GM12878 (cell line): ENCODE measurements at regions not wholly inside any gene's neighbourhood (a gene's known extent, or its start where the extent isn't known, plus 50 kb on each side); places are given as distances from the start of the nearest gene placed in this dataset.
A peak's percentile ranks its signal among the peaks of the same experiment; 100 is the strongest.

Source experiments
- ATAC-seq: fragments of 200-7000 bp; cut with Tn5 transposase; 3 replicates; pipeline ENCODE4 v1.9.1; 2020; ENCODE audit warnings: mild to moderate bottlenecking, moderate library complexity
- BruUV-seq: library from RNA; stranded (reverse); fragments of 400-500 nt; replicated peaks from 2 replicates; lab custom pipeline; 2021; lab: Mats Ljungman, UMichigan
- CTCF ChIA-PET: fragments of 300-600 bp; sonication (Branson Sonifier 250); formaldehyde crosslinking; extraction: SDS; loops from one replicate; lab custom pipeline; 2021; ENCODE audit warnings: inconsistent platforms; lab: Yijun Ruan, JAX
- POLR2A ChIA-PET: fragments of 350-600 bp; formaldehyde crosslinking; extraction: SDS; loops from one replicate; lab custom pipeline; 2021; ENCODE audit warnings: inconsistent platforms; lab: Charles Lee
- RAD21 ChIA-PET: fragments of 300-600 bp; sonication (Branson Sonifier 250); formaldehyde crosslinking; loops from one replicate; lab custom pipeline; 2023; ENCODE audit warnings: antibody characterized with exemption; ENCODE audit not compliant: unreplicated experiment; lab: Charles Lee
- SMC1A ChIA-PET: fragments of 300-600 bp; sonication (Branson Sonifier 250); formaldehyde crosslinking; loops from one replicate; lab custom pipeline; 2023; ENCODE audit not compliant: unreplicated experiment, uncharacterized antibody; lab: Charles Lee
- DNase-seq: peaks from one replicate; pipeline ENCODE4 v3.0.0-alpha.2; 2011; ENCODE audit warnings: low read depth, low spot score
- FAIRE-seq: peaks from 3 replicates; lab custom pipeline; 2011; peaks lifted over from hg19 to GRCh38; lab: Jason Lieb, UNC
- H2AFZ ChIP-seq: 2 replicates; pipeline ENCODE4 v1.6.0; 2011; ENCODE audit warnings: low read depth, low read length, control low read depth; ENCODE audit not compliant: control insufficient read depth
- H3K27ac ChIP-seq: 2 replicates; pipeline ENCODE4 v1.5.1; 2011; ENCODE audit warnings: control low read depth; ENCODE audit not compliant: control insufficient read depth, insufficient read depth
- H3K27me3 ChIP-seq, 2 experiments: replicated peaks in 1 of 2; 2 replicates each; pipeline versions ENCODE4 v1.6.0 to v1.6.1; 2011; ENCODE audit warnings: low read length in 1 of 2; ENCODE audit not compliant: control insufficient read depth in 2 of 2, insufficient read depth in 2 of 2
- H3K36me3 ChIP-seq, 2 experiments: 2 replicates each; pipeline ENCODE4 v1.5.1; 2011; ENCODE audit warnings: low read length in 1 of 2; ENCODE audit not compliant: control insufficient read depth in 2 of 2, insufficient read depth in 2 of 2
- H3K4me1 ChIP-seq: 2 replicates; pipeline ENCODE4 v1.6.1; 2011; ENCODE audit warnings: mild to moderate bottlenecking, low read length, moderate library complexity, mixed read lengths; ENCODE audit not compliant: control insufficient read depth, insufficient read depth
- H3K4me2 ChIP-seq: 2 replicates; pipeline ENCODE4 v1.6.0; 2011; ENCODE audit warnings: control low read depth; ENCODE audit not compliant: control insufficient read depth, insufficient read depth
- H3K4me3 ChIP-seq: fragments of 200-600 bp; sonication (generic); 2 replicates; pipeline ENCODE4 v1.5.1; 2016
- H3K79me2 ChIP-seq: 2 replicates; pipeline ENCODE4 v1.6.0; 2011; ENCODE audit warnings: low read length; ENCODE audit not compliant: control insufficient read depth, insufficient read depth
- H3K9ac ChIP-seq: 2 replicates; pipeline ENCODE4 v1.8.0; 2011; ENCODE audit warnings: low read length, control low read depth, mixed read lengths; ENCODE audit not compliant: control insufficient read depth, insufficient read depth
- H3K9me3 ChIP-seq: replicated peaks from 3 replicates; pipeline ENCODE4 v1.5.1; 2011; ENCODE audit warnings: mild to moderate bottlenecking, low read length; ENCODE audit not compliant: control insufficient read depth, insufficient read depth
- H4K20me1 ChIP-seq: 2 replicates; pipeline ENCODE4 v1.6.0; 2011; ENCODE audit not compliant: control insufficient read depth, insufficient read depth
- BCL3 ChIP-seq: IDR thresholded peaks from 2 replicates; pipeline ENCODE4 v1.6.1; 2011; ENCODE audit warnings: borderline replicate concordance, low read depth, mild to moderate bottlenecking, moderate library complexity, low read length; ENCODE audit not compliant: insufficient read depth, poor library complexity, severe bottlenecking
- WGBS: methylation state at CpG from one replicate; pipeline ENCODE4 v1.1.6; 2016; ENCODE audit warnings: low lambda C conversion rate; ENCODE audit not compliant: insufficient replicate concordance, insufficient coverage; ENCODE audit errors: missing lambda C conversion rate; 5-methylcytosine and 5-hydroxymethylcytosine counted together
- in situ Hi-C: fragments of 300-500 bp; cut with MboI; formaldehyde crosslinking; loops from 9 replicates; pipeline ENCODE4 v1.14.3; 2018; ENCODE audit warnings: mixed read lengths
- intact Hi-C: fragments of 100-400 bp; cut with micrococcal nuclease; formaldehyde crosslinking; loops from one replicate; pipeline ENCODE4 v1.14.2; 2022; ENCODE audit not compliant: unreplicated experiment
- TF ChIP-seq, protein P1 (sequence below): IDR thresholded peaks from 2 replicates; pipeline ENCODE4 v1.6.1; 2012; ENCODE audit warnings: improper control_type of control experiment, low read depth, low read length; ENCODE audit not compliant: insufficient replicate concordance

GRCh38 chr10:108327706-108328105 is 1163.2 kb upstream of the SORCS1 start:
- Histone ChIP-seq H3K9me3 (no peaks in the 10 kb centered on the region), H3K27me3 (no peaks in the 10 kb centered on the region), H3K36me3 (no peaks in the 10 kb centered on the region), H3K9ac (no peak overlapping the region), H4K20me1 (no peaks in the 10 kb centered on the region), H3K4me3 (no peak overlapping the region), H3K27ac (no peak overlapping the region), H2AFZ (no peak overlapping the region), H3K79me2 (no peaks in the 10 kb centered on the region), H3K4me2 (no peak overlapping the region), H3K4me1 (no peaks in the 10 kb centered on the region)
- 0% methylated on average over 3 of the region's 3 CpGs for WGBS
- ChIA-PET SMC1A (no interaction called here), RAD21 (no interaction called here), POLR2A (no interaction called here), CTCF (interaction anchor here (0.6 kb wide), 1 partner anchor 623 kb away, joined by 3 read pairs; no protein-coding TSS in a partner anchor)
- no peak for DNase-seq
- intact Hi-C loops (no loop called here), in situ Hi-C loops (no loop called here)
- BruUV-seq = no TSS peak
- ATAC-seq = no peak
- FAIRE-seq = no peak
- TF ChIP-seq, protein P1, sequence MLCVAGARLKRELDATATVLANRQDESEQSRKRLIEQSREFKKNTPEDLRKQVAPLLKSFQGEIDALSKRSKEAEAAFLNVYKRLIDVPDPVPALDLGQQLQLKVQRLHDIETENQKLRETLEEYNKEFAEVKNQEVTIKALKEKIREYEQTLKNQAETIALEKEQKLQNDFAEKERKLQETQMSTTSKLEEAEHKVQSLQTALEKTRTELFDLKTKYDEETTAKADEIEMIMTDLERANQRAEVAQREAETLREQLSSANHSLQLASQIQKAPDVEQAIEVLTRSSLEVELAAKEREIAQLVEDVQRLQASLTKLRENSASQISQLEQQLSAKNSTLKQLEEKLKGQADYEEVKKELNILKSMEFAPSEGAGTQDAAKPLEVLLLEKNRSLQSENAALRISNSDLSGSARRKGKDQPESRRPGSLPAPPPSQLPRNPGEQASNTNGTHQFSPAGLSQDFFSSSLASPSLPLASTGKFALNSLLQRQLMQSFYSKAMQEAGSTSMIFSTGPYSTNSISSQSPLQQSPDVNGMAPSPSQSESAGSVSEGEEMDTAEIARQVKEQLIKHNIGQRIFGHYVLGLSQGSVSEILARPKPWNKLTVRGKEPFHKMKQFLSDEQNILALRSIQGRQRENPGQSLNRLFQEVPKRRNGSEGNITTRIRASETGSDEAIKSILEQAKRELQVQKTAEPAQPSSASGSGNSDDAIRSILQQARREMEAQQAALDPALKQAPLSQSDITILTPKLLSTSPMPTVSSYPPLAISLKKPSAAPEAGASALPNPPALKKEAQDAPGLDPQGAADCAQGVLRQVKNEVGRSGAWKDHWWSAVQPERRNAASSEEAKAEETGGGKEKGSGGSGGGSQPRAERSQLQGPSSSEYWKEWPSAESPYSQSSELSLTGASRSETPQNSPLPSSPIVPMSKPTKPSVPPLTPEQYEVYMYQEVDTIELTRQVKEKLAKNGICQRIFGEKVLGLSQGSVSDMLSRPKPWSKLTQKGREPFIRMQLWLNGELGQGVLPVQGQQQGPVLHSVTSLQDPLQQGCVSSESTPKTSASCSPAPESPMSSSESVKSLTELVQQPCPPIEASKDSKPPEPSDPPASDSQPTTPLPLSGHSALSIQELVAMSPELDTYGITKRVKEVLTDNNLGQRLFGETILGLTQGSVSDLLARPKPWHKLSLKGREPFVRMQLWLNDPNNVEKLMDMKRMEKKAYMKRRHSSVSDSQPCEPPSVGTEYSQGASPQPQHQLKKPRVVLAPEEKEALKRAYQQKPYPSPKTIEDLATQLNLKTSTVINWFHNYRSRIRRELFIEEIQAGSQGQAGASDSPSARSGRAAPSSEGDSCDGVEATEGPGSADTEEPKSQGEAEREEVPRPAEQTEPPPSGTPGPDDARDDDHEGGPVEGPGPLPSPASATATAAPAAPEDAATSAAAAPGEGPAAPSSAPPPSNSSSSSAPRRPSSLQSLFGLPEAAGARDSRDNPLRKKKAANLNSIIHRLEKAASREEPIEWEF = no peak
- TF ChIP-seq BCL3 = peak; percentile 68
